Mucosa of descending colon (tissue), 3 donors: ENCODE measurements at regions not wholly inside any gene's neighbourhood (a gene's known extent, or its start where the extent isn't known, plus 50 kb on each side); places are given as distances from the start of the nearest gene placed in this dataset.

Experiments
- ATAC-seq: fragments of 200-7000 bp; cut with Tn5 transposase; one replicate; pipeline ENCODE4 v1.9.1; 2020; ENCODE audit warnings: mild to moderate bottlenecking, moderate library complexity
- DNase-seq, 3 donors: peaks; one replicate each; pipeline ENCODE4 v3.0.0-alpha.2; 2020
- H3K36me3 ChIP-seq: fragments of 200-600 bp; one replicate; pipeline ENCODE4 v1.8.0; 2021; ENCODE audit warnings: low read depth, mild to moderate bottlenecking
- H3K4me1 ChIP-seq: fragments of 200-600 bp; one replicate; pipeline ENCODE4 v1.8.0; 2021; ENCODE audit warnings: low read depth, mild to moderate bottlenecking
- H3K4me3 ChIP-seq: fragments of 200-600 bp; one replicate; pipeline ENCODE4 v1.8.0; 2021; ENCODE audit warnings: mild to moderate bottlenecking
- H3K9me3 ChIP-seq: fragments of 200-600 bp; one replicate; pipeline ENCODE4 v1.8.0; 2021; ENCODE audit warnings: mild to moderate bottlenecking
- CTCF ChIP-seq: fragments of 200-600 bp; IDR thresholded peaks from one replicate; pipeline ENCODE4 v1.8.0; 2022; ENCODE audit warnings: antibody characterized with exemption, mild to moderate bottlenecking
- intact Hi-C, 2 donors: fragments of 100-400 bp; cut with DNase I in 1 of 2; cut with micrococcal nuclease in 1 of 2; formaldehyde crosslinking; loops; one replicate each; pipeline versions ENCODE4 v1.11.0 to v1.11.1; 2022; cut with DNase I, micrococcal nuclease
- donor health status: DM: no; HTN: no; CAD: no; lungs with moderate emphysema.
- donor health status: DM: no; HTN: no; CAD: no.
- donor health status: DM: no; HTN: yes; CAD: no.

GRCh38 chr12:118746176-118746575 lies 235.2 kb upstream of the SRRM4 start:
- intact Hi-C loops, result no loop called here
- Histone ChIP-seq H3K4me3 (no peak overlapping the region), H3K36me3 (no peaks in the 10 kb centered on the region), H3K9me3 (no peaks in the 10 kb centered on the region), H3K4me1 (no peaks in the 10 kb centered on the region)
- ATAC-seq, result no peak
- no peak for TF ChIP-seq CTCF
- no peak for DNase-seq

- no peaks in the 10 kb centered on the region for H3K9me3 ChIP-seq
- no peak for DNase-seq
- ATAC-seq, result no peak
- no peak overlapping the region for H3K4me3 ChIP-seq
- H3K4me1 ChIP-seq, result no peaks in the 10 kb centered on the region
- no peaks in the 10 kb centered on the region for H3K36me3 ChIP-seq
- no peak for TF ChIP-seq CTCF
- intact Hi-C loops, result no loop called here
These were observed 234.4 kb upstream of the SRRM4 start for GRCh38 chr12:118746960-118747359.

- no peaks in the 10 kb centered on the region for H3K4me1 ChIP-seq
- no peak overlapping the region for H3K4me3 ChIP-seq
- no peak for TF ChIP-seq CTCF
- no peak for ATAC-seq
- H3K9me3 ChIP-seq, result no peaks in the 10 kb centered on the region
- H3K36me3 ChIP-seq, result no peaks in the 10 kb centered on the region
- no peak for DNase-seq
- intact Hi-C loops, result no loop called here
These were observed 233.6 kb upstream of the SRRM4 start for GRCh38 chr12:118747771-118748170.

- H3K9me3 ChIP-seq, result no peaks in the 10 kb centered on the region
- intact Hi-C loops, result no loop called here
- no peak overlapping the region for H3K4me3 ChIP-seq
- DNase-seq, result no peak
- no peak for TF ChIP-seq CTCF
- peak; percentile 31 for ATAC-seq
- H3K4me1 ChIP-seq, result no peaks in the 10 kb centered on the region
- H3K36me3 ChIP-seq, result no peaks in the 10 kb centered on the region
These were observed 232.6 kb upstream of the SRRM4 start for GRCh38 chr12:118748478-118749380.

- DNase-seq, result no peak
- no peak for ATAC-seq
- no peak for TF ChIP-seq CTCF
- Histone ChIP-seq H3K9me3 (no peaks in the 10 kb centered on the region), H3K4me1 (no peaks in the 10 kb centered on the region), H3K4me3 (no peak overlapping the region), H3K36me3 (no peaks in the 10 kb centered on the region)
- intact Hi-C loops, result no loop called here
These were observed 231.7 kb upstream of the SRRM4 start for GRCh38 chr12:118749646-118750045.
